ENCODE measurements at regions not wholly inside any gene's neighbourhood (a gene's known extent, or its start where the extent isn't known, plus 50 kb on each side); places are given as distances from the start of the nearest gene placed in this dataset.

- Histone ChIP-seq H3K4me2 (ENCODE audit: low read length) (no peak overlapping the region), H3F3A (ENCODE audit: low read length, unreplicated experiment) (no peaks in the 10 kb centered on the region), H3K79me2 (ENCODE audit: low read length) (no peaks in the 10 kb centered on the region), H3K9ac (ENCODE audit: low read length) (no peak overlapping the region), H3K27me3 (ENCODE audit: low read length) (no peaks in the 10 kb centered on the region), H3K36me3 (ENCODE audit: low read depth, low read length) (no peaks in the 10 kb centered on the region), H3K27ac (ENCODE audit: low read length) (no peak overlapping the region), H2AFZ (ENCODE audit: low read length) (no peak overlapping the region), H3K9me2 (replicated peaks; ENCODE audit: low read length) (no peaks in the 10 kb centered on the region), H3K4me1 (ENCODE audit: insufficient read depth, low read length) (no peaks in the 10 kb centered on the region), H4K20me1 (ENCODE audit: low read length) (no peaks in the 10 kb centered on the region), H3K4me3 (ENCODE audit: low read length) (no peak overlapping the region), H3K9me3 (ENCODE audit: low read length) (no peaks in the 10 kb centered on the region)
- BruUV-seq (replicated peaks): no TSS peak
- TF ChIP-seq, protein P1, sequence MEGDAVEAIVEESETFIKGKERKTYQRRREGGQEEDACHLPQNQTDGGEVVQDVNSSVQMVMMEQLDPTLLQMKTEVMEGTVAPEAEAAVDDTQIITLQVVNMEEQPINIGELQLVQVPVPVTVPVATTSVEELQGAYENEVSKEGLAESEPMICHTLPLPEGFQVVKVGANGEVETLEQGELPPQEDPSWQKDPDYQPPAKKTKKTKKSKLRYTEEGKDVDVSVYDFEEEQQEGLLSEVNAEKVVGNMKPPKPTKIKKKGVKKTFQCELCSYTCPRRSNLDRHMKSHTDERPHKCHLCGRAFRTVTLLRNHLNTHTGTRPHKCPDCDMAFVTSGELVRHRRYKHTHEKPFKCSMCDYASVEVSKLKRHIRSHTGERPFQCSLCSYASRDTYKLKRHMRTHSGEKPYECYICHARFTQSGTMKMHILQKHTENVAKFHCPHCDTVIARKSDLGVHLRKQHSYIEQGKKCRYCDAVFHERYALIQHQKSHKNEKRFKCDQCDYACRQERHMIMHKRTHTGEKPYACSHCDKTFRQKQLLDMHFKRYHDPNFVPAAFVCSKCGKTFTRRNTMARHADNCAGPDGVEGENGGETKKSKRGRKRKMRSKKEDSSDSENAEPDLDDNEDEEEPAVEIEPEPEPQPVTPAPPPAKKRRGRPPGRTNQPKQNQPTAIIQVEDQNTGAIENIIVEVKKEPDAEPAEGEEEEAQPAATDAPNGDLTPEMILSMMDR (conservative IDR thresholded peaks at IDR 0.05; ENCODE audit: low read depth, low read length): no peak
- TF ChIP-seq EZH2phosphoT487 (IDR thresholded peaks at IDR 0.05; ENCODE audit: borderline replicate concordance, low read length) (no peak), EZH2 (IDR thresholded peaks at IDR 0.05; ENCODE audit: low read length, unreplicated experiment) (no peak)
- POLR2A ChIA-PET (ENCODE audit: unreplicated experiment): no interaction called here
- CTCF ChIA-PET: no interaction called here
- intact Hi-C loops (cut with micrococcal nuclease): no loop called here
- ATAC-seq: no peak
- DNase-seq: no peak
Measured at GRCh38 chr2:236496340-236496739, 73.3 kb upstream of the ACKR3 start.

GRCh38 chr2:236498369-236498768, 71.3 kb upstream of the ACKR3 start:
- intact Hi-C loops (cut with micrococcal nuclease): no loop called here
- Histone ChIP-seq H2AFZ (ENCODE audit: low read length) (no peak overlapping the region), H3K27me3 (ENCODE audit: low read length) (no peaks in the 10 kb centered on the region), H3K79me2 (ENCODE audit: low read length) (no peaks in the 10 kb centered on the region), H3K4me2 (ENCODE audit: low read length) (no peak overlapping the region), H3F3A (ENCODE audit: low read length, unreplicated experiment) (no peaks in the 10 kb centered on the region), H3K4me1 (ENCODE audit: insufficient read depth, low read length) (no peaks in the 10 kb centered on the region), H3K9me2 (replicated peaks; ENCODE audit: low read length) (no peaks in the 10 kb centered on the region), H3K9me3 (ENCODE audit: low read length) (no peaks in the 10 kb centered on the region), H4K20me1 (ENCODE audit: low read length) (no peaks in the 10 kb centered on the region), H3K4me3 (ENCODE audit: low read length) (no peak overlapping the region), H3K36me3 (ENCODE audit: low read depth, low read length) (no peaks in the 10 kb centered on the region), H3K27ac (ENCODE audit: low read length) (no peak overlapping the region), H3K9ac (ENCODE audit: low read length) (no peak overlapping the region)
- peak; percentile 45 for DNase-seq
- ChIA-PET POLR2A (ENCODE audit: unreplicated experiment) (no interaction called here), CTCF (no interaction called here)
- peak; percentile 35; the same call in 1 of the 2 replicates for ATAC-seq
- no TSS peak for BruUV-seq (replicated peaks)
- TF ChIP-seq EZH2phosphoT487 (IDR thresholded peaks at IDR 0.05; ENCODE audit: borderline replicate concordance, low read length) (no peak), EZH2 (IDR thresholded peaks at IDR 0.05; ENCODE audit: low read length, unreplicated experiment) (no peak)
- TF ChIP-seq, protein P1 (conservative IDR thresholded peaks at IDR 0.05; ENCODE audit: low read depth, low read length): no peak

- Histone ChIP-seq H3K4me2 (ENCODE audit: low read length) (no peak overlapping the region), H4K20me1 (ENCODE audit: low read length) (no peaks in the 10 kb centered on the region), H3K9me2 (replicated peaks; ENCODE audit: low read length) (no peaks in the 10 kb centered on the region), H3F3A (ENCODE audit: low read length, unreplicated experiment) (no peaks in the 10 kb centered on the region), H3K9ac (ENCODE audit: low read length) (no peak overlapping the region), H3K4me1 (ENCODE audit: insufficient read depth, low read length) (no peaks in the 10 kb centered on the region), H3K27me3 (ENCODE audit: low read length) (no peaks in the 10 kb centered on the region), H3K79me2 (ENCODE audit: low read length) (no peaks in the 10 kb centered on the region), H2AFZ (ENCODE audit: low read length) (no peak overlapping the region), H3K27ac (ENCODE audit: low read length) (no peak overlapping the region), H3K36me3 (ENCODE audit: low read depth, low read length) (no peaks in the 10 kb centered on the region), H3K9me3 (ENCODE audit: low read length) (no peaks in the 10 kb centered on the region), H3K4me3 (ENCODE audit: low read length) (no peak overlapping the region)
- ChIA-PET POLR2A (ENCODE audit: unreplicated experiment) (no interaction called here), CTCF (no interaction called here)
- intact Hi-C loops (cut with micrococcal nuclease): no loop called here
- TF ChIP-seq EZH2 (IDR thresholded peaks at IDR 0.05; ENCODE audit: low read length, unreplicated experiment) (no peak), EZH2phosphoT487 (IDR thresholded peaks at IDR 0.05; ENCODE audit: borderline replicate concordance, low read length) (no peak)
- TF ChIP-seq, protein P1 (conservative IDR thresholded peaks at IDR 0.05; ENCODE audit: low read depth, low read length): no peak
- no TSS peak for BruUV-seq (replicated peaks)
- ATAC-seq (no peak), DNase-seq (no peak)
Measured at GRCh38 chr2:236499691-236500578, 69.7 kb upstream of the ACKR3 start.

Data from PC-3 (cell line).